Body of pancreas (tissue), 4 donors: ENCODE measurements at regions not wholly inside any gene's neighbourhood (a gene's known extent, or its start where the extent isn't known, plus 50 kb on each side); places are given as distances from the start of the nearest gene placed in this dataset.

Experiments used
- CTCF ChIP-seq, 7 experiments: fragments of 450-650 bp in 4 of 7; fragments of 200-600 bp in 3 of 7; sonication (generic) in 3 of 7; IDR thresholded peaks; one replicate each; pipeline ENCODE4 v1.5.1; 2016 to 2019; ENCODE audit warnings: antibody characterized with exemption in 7 of 7
- POLR2A ChIP-seq, 3 donors: fragments of 450-650 bp; IDR thresholded peaks; one replicate each; pipeline ENCODE4 v1.6.1; 2016; ENCODE audit warnings: antibody characterized with exemption in 3 of 3, mild to moderate bottlenecking in 2 of 3

DNA sequence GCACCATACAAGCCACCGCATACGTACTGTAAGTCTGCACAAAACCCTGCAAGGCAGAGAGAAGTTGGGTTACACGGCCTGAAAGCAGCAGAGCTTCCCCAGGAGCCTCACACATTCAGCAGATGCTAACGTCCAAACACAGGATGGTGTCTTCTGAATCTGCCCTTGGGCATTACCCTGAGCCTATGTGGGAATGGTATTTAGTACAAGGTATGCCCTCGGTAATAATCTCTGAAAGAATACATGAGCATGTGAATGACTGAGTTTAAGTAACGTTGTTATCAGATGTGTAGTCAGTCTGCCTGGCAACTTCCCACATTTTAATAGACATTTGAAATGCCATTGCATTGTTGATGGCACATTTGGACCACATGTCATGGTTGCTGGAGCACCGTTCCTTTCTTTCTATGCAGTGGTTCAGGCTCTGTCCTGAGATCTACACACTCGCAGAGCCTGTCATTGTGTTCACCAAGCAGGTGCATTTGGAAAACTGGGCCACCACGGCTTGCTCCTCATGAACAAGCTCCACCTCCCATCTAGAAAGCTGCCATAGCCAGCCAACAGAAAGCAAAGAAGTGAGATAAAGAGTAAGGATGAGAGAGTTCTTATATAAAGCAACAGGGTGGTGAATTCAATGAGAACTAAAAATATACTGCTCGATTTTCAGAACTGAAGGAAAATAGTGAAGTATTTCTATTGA is 136.5 kb upstream of the GGTLC1 start:
- TF ChIP-seq CTCF (IDR thresholded peaks at IDR 0.05) (no peak), POLR2A (IDR thresholded peaks at IDR 0.05) (no peak)
